ENCODE measurements at regions not wholly inside any gene's neighbourhood (a gene's known extent, or its start where the extent isn't known, plus 50 kb on each side); places are given as distances from the start of the nearest gene placed in this dataset.

DNA sequence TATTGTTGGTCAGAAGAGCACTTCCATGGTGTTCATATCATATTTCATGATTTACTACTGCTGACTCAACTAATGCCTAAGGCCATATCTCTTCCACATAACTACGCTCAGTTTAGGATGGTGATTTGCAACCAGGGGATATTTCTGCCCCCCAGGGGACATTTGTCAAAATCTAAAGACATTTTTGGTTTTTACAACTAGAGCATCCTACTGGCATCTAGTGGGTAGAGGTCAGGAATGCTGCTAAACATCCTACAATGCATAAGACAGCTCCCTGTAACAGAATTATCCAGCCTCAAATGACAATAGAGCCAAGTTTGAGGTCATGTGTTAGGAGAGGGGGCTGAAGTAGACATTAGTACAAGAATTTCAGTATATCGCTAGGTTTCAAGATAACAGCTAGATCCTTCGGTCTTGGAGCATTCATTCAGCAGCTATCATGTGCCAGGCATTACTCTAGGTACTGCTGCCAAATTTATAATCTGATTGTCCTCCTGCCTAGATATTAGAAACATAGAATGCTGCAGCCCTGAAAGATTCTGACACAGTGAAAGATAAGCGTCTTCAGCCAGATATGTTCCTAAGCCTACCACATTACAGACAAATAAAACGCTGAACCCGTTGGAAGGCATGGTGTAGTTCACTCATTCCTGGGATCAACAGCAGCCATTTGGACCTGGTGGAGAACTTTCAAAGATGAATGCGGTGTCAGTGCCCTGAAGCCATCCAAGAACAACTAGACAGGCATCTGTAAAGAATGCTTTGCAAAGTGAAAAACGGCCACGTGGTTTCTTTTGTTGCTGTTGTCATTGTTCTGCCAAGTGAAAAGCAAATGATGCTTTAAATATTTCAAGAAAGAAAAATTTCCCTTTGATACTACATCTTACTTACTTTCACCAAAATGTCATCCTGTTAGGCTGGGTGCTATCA is 55.5 kb upstream of the FST start:
- no peaks in the 10 kb centered on the region for H3K9me3 ChIP-seq (ENCODE audit: control insufficient read depth in 4 of 4, low read length in 3 of 4)
- no peaks in the 10 kb centered on the region for H3K36me3 ChIP-seq (ENCODE audit: control insufficient read depth in 4 of 4, insufficient read depth in 3 of 4, low read depth in 1 of 4, low read length in 3 of 4)
- H3K27ac ChIP-seq (ENCODE audit: low read depth in 1 of 2, low read length in 2 of 2): no peak overlapping the region
- WGBS: 87% methylated on average over 9 of the region's 9 CpGs
- no peaks in the 10 kb centered on the region for H3K4me1 ChIP-seq (ENCODE audit: control insufficient read depth in 4 of 4, insufficient read depth in 4 of 4, low read length in 3 of 4)
- TF ChIP-seq TAF1 (conservative IDR thresholded peaks at IDR 0.05) (no peak), GABPA (IDR thresholded peaks at IDR 0.05 in 1 of 2, conservative IDR thresholded peaks at IDR 0.05 in 1 of 2) (no peak), HNF4A (conservative IDR thresholded peaks at IDR 0.05) (no peak), HNF4G (IDR thresholded peaks at IDR 0.05) (no peak), NR2F2 (IDR thresholded peaks at IDR 0.05) (no peak)
- TF ChIP-seq, protein P1, sequence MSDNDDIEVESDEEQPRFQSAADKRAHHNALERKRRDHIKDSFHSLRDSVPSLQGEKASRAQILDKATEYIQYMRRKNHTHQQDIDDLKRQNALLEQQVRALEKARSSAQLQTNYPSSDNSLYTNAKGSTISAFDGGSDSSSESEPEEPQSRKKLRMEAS (IDR thresholded peaks at IDR 0.05): no peak
- TF ChIP-seq, protein P2, sequence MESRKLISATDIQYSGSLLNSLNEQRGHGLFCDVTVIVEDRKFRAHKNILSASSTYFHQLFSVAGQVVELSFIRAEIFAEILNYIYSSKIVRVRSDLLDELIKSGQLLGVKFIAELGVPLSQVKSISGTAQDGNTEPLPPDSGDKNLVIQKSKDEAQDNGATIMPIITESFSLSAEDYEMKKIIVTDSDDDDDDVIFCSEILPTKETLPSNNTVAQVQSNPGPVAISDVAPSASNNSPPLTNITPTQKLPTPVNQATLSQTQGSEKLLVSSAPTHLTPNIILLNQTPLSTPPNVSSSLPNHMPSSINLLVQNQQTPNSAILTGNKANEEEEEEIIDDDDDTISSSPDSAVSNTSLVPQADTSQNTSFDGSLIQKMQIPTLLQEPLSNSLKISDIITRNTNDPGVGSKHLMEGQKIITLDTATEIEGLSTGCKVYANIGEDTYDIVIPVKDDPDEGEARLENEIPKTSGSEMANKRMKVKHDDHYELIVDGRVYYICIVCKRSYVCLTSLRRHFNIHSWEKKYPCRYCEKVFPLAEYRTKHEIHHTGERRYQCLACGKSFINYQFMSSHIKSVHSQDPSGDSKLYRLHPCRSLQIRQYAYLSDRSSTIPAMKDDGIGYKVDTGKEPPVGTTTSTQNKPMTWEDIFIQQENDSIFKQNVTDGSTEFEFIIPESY (IDR thresholded peaks at IDR 0.05): no peak
- no peak for DNase-seq (ENCODE audit: low spot score)
- H3K4me3 ChIP-seq (ENCODE audit: low read depth in 1 of 3, low read length in 3 of 3): no peak overlapping the region
- H3K27me3 ChIP-seq (ENCODE audit: control insufficient read depth in 4 of 4, insufficient read depth in 4 of 4, low read length in 3 of 4): no peaks in the 10 kb centered on the region
- H3K9ac ChIP-seq (ENCODE audit: low read depth in 1 of 2, low read length in 2 of 2): no peak overlapping the region

DNA sequence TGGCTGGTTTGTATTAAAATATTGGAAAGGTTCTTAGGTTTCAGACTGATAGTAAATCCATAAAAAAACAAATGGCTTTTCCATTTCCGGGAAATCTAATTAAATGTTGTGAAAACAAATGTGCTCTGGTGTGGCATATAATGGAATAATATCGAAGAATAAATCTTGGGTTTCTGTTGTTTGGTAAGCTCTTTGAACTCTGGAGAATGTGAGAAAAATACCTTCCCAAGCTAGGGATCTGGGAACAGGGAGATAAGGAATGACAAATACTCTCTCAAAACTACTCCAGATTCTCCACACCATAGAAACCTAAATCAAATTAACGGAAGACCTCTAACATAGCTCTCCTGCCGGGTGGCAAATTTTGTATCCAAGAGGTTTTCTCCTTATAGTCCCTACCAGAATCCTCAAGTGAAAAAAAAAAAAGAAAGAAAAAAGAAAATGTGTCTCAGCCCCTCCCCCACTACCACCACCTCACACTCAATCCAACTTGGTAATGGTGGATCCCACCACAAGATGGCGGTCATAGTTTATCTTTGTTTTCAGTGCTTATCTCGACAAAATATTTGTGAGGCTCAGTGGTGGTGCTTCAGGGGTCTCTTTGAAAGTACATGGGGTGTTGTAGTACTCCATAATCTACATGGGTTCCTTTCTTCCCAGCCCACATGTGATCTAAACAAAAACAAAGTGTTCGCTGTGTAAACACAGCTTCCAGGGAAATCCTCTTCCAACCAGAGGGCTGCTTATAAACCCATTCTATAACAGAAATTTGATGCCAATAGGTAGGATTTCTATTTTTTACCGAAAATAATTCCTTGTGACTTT is 54.5 kb upstream of the FST start:
- no peak overlapping the region for H3K27ac ChIP-seq (ENCODE audit: low read depth in 1 of 2, low read length in 2 of 2)
- H3K4me3 ChIP-seq (ENCODE audit: low read depth in 1 of 3, low read length in 3 of 3): no peak overlapping the region
- H3K9ac ChIP-seq (ENCODE audit: low read depth in 1 of 2, low read length in 2 of 2): no peak overlapping the region
- DNase-seq (ENCODE audit: low spot score): no peak
- peak; percentile 81 for TF ChIP-seq YY1 (IDR thresholded peaks at IDR 0.05)
- TF ChIP-seq RAD21 (IDR thresholded peaks at IDR 0.05): peak; percentile 81 to 84
- no peak for TF ChIP-seq NR2F2 (IDR thresholded peaks at IDR 0.05)
- TF ChIP-seq JUND (IDR thresholded peaks at IDR 0.05): no peak
- TF ChIP-seq, protein P3, sequence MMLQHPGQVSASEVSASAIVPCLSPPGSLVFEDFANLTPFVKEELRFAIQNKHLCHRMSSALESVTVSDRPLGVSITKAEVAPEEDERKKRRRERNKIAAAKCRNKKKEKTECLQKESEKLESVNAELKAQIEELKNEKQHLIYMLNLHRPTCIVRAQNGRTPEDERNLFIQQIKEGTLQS (IDR thresholded peaks at IDR 0.05): peak; percentile 11
- no peak for TF ChIP-seq GABPA (IDR thresholded peaks at IDR 0.05 in 1 of 2, conservative IDR thresholded peaks at IDR 0.05 in 1 of 2)
- TF ChIP-seq FOXA2 (IDR thresholded peaks at IDR 0.05): peak; percentile 21
- no peak for TF ChIP-seq HNF4A (conservative IDR thresholded peaks at IDR 0.05)
- no peak for TF ChIP-seq RXRA (IDR thresholded peaks at IDR 0.05)
- TF ChIP-seq, protein P4, sequence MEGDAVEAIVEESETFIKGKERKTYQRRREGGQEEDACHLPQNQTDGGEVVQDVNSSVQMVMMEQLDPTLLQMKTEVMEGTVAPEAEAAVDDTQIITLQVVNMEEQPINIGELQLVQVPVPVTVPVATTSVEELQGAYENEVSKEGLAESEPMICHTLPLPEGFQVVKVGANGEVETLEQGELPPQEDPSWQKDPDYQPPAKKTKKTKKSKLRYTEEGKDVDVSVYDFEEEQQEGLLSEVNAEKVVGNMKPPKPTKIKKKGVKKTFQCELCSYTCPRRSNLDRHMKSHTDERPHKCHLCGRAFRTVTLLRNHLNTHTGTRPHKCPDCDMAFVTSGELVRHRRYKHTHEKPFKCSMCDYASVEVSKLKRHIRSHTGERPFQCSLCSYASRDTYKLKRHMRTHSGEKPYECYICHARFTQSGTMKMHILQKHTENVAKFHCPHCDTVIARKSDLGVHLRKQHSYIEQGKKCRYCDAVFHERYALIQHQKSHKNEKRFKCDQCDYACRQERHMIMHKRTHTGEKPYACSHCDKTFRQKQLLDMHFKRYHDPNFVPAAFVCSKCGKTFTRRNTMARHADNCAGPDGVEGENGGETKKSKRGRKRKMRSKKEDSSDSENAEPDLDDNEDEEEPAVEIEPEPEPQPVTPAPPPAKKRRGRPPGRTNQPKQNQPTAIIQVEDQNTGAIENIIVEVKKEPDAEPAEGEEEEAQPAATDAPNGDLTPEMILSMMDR (IDR thresholded peaks at IDR 0.05; ENCODE audit: low read depth, low read length, missing input control): peak; percentile 57
- 61% methylated on average over 8 of the region's 8 CpGs for WGBS
- no peaks in the 10 kb centered on the region for H3K9me3 ChIP-seq (ENCODE audit: control insufficient read depth in 4 of 4, low read length in 3 of 4)
- H3K4me1 ChIP-seq (ENCODE audit: control insufficient read depth in 4 of 4, insufficient read depth in 4 of 4, low read length in 3 of 4): peaks cover 0 to 2% (median 0%) of the 10 kb centered on the region in 4 donors
- H3K27me3 ChIP-seq (ENCODE audit: control insufficient read depth in 4 of 4, insufficient read depth in 4 of 4, low read length in 3 of 4): no peaks in the 10 kb centered on the region
- H3K36me3 ChIP-seq (ENCODE audit: control insufficient read depth in 4 of 4, insufficient read depth in 3 of 4, low read depth in 1 of 4, low read length in 3 of 4): no peaks in the 10 kb centered on the region

All from liver (tissue), 8 donors.